ENCODE measurements at regions not wholly inside any gene's neighbourhood (a gene's known extent, or its start where the extent isn't known, plus 50 kb on each side); places are given as distances from the start of the nearest gene placed in this dataset.

DNA sequence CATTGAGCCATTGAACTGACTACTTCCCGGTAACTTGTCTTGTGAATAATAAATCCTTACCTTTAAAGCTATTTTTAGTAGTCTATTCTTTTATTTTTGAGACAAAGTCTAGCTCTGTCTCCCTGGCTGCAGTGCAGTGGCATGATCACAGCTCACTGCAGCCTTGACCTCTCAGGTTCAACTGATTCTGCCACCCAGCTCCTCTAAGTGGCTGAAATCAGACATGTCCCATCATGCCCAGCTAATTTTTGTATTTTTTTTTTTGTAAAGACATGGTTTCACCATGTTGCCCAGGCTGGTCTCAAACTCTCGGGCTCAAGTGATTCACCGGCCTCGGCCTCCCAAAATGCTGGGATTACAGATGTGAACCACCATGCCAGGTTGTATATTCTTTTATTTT is 59.3 kb upstream of the PTGS2 start:
- BruUV-seq (replicated peaks), result no TSS peak
- ChIA-PET POLR2A (ENCODE audit: unreplicated experiment) (no interaction called here), CTCF (interaction anchor here (0.6 kb wide), 1 partner anchor 312 kb away, joined by 4 read pairs; no protein-coding TSS in a partner anchor)
- Histone ChIP-seq H3K18ac (ENCODE audit: low read depth, low read length) (no peak overlapping the region), H2AK5ac (ENCODE audit: low read depth, low read length) (no peak overlapping the region), H3K9ac (ENCODE audit: low read depth, low read length) (no peak overlapping the region), H2BK120ac (ENCODE audit: low read depth, low read length) (no peak overlapping the region), H4K20me1 (ENCODE audit: insufficient read depth, low read length) (no peaks in the 10 kb centered on the region), H2AK9ac (replicated peaks; ENCODE audit: low read depth, low read length, poor library complexity) (no peak overlapping the region), H3K79me1 (ENCODE audit: low read depth in 1 of 2, low read length in 2 of 2) (no peaks in the 10 kb centered on the region), H3K27me3 (ENCODE audit: control insufficient read depth, insufficient read depth, low read length) (no peaks in the 10 kb centered on the region), H3K4me2 (ENCODE audit: low read depth, low read length) (no peak overlapping the region), H3K4me1 (ENCODE audit: control insufficient read depth, insufficient read depth, low read length) (no peaks in the 10 kb centered on the region), H2BK15ac (ENCODE audit: low read depth, low read length) (no peak overlapping the region), H3K9me1 (ENCODE audit: insufficient read depth, low read length) (no peaks in the 10 kb centered on the region), H3K4me3 (ENCODE audit: insufficient read depth, low read depth, low read length) (no peak overlapping the region), H2AFZ (replicated peaks; ENCODE audit: low read length, poor library complexity) (no peak overlapping the region), H3K9me3 (ENCODE audit: control insufficient read depth, insufficient read depth, low read length) (no peaks in the 10 kb centered on the region), H2BK5ac (ENCODE audit: low read depth, low read length, poor library complexity, severe bottlenecking) (no peak overlapping the region), H3K4ac (ENCODE audit: low read depth, low read length) (no peak overlapping the region), H3K23ac (ENCODE audit: low read depth, low read length) (no peak overlapping the region), H3K36me3 (ENCODE audit: control insufficient read depth, insufficient read depth, low read length) (no peaks in the 10 kb centered on the region), H4K91ac (ENCODE audit: insufficient read depth, low read depth, low read length) (no peak overlapping the region), H4K8ac (ENCODE audit: low read depth in 2 of 2, low read length in 2 of 2) (no peak overlapping the region), H3K56ac (ENCODE audit: extremely low read depth, insufficient read depth, low read length) (no peak overlapping the region), H3K27ac (ENCODE audit: insufficient read depth, low read length) (no peak overlapping the region), H2BK20ac (ENCODE audit: low read depth, low read length) (no peak overlapping the region), H4K5ac (ENCODE audit: low read depth, low read length) (no peak overlapping the region), H3K14ac (replicated peaks; ENCODE audit: low read depth, low read length) (no peak overlapping the region)
- ATAC-seq (ENCODE audit: low read depth), result no peak
- dilution Hi-C loops (cut with HindIII; ENCODE audit: low sequenced_read_pairs, unreplicated experiment), result no loop called here
- WGBS, 2 experiments (ENCODE audit: extremely low coverage in 2 of 2, insufficient read length in 1 of 2), result no CpG with 5 or more reads among the region's 4 CpGs
- no peak for DNase-seq
- intact Hi-C loops (cut with micrococcal nuclease), result no loop called here
- no peak for TF ChIP-seq CEBPB (IDR thresholded peaks at IDR 0.05; ENCODE audit: low read depth, low read length)
- no peak for TF ChIP-seq RCOR1 (IDR thresholded peaks at IDR 0.05; ENCODE audit: insufficient replicate concordance, low read length)
- TF ChIP-seq RAD21 (IDR thresholded peaks at IDR 0.05; ENCODE audit: low read length), result no peak
- no peak for TF ChIP-seq MXI1 (IDR thresholded peaks at IDR 0.05; ENCODE audit: borderline replicate concordance, low read depth, low read length)
- TF ChIP-seq SMC3 (IDR thresholded peaks at IDR 0.05; ENCODE audit: low read depth, low read length), result no peak
- no peak for TF ChIP-seq NFE2L2 (IDR thresholded peaks at IDR 0.05; ENCODE audit: low read depth, low read length)
- TF ChIP-seq FOS (IDR thresholded peaks at IDR 0.05; ENCODE audit: low read depth, low read length), result no peak
- no peak for TF ChIP-seq BHLHE40 (IDR thresholded peaks at IDR 0.05; ENCODE audit: low read depth, low read length)
- TF ChIP-seq, protein P1, sequence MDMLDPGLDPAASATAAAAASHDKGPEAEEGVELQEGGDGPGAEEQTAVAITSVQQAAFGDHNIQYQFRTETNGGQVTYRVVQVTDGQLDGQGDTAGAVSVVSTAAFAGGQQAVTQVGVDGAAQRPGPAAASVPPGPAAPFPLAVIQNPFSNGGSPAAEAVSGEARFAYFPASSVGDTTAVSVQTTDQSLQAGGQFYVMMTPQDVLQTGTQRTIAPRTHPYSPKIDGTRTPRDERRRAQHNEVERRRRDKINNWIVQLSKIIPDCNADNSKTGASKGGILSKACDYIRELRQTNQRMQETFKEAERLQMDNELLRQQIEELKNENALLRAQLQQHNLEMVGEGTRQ (IDR thresholded peaks at IDR 0.05; ENCODE audit: low read depth, low read length), result no peak
- TF ChIP-seq POLR2A (IDR thresholded peaks at IDR 0.05; ENCODE audit: low read depth, low read length), result no peak
- no peak for TF ChIP-seq CHD1 (IDR thresholded peaks at IDR 0.05; ENCODE audit: low read depth, low read length)
- TF ChIP-seq RFX5 (IDR thresholded peaks at IDR 0.05; ENCODE audit: low read depth, low read length), result no peak
- TF ChIP-seq, protein P2, sequence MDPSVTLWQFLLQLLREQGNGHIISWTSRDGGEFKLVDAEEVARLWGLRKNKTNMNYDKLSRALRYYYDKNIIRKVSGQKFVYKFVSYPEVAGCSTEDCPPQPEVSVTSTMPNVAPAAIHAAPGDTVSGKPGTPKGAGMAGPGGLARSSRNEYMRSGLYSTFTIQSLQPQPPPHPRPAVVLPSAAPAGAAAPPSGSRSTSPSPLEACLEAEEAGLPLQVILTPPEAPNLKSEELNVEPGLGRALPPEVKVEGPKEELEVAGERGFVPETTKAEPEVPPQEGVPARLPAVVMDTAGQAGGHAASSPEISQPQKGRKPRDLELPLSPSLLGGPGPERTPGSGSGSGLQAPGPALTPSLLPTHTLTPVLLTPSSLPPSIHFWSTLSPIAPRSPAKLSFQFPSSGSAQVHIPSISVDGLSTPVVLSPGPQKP (IDR thresholded peaks at IDR 0.05; ENCODE audit: borderline replicate concordance, low read depth, low read length), result no peak
- TF ChIP-seq, protein P3, sequence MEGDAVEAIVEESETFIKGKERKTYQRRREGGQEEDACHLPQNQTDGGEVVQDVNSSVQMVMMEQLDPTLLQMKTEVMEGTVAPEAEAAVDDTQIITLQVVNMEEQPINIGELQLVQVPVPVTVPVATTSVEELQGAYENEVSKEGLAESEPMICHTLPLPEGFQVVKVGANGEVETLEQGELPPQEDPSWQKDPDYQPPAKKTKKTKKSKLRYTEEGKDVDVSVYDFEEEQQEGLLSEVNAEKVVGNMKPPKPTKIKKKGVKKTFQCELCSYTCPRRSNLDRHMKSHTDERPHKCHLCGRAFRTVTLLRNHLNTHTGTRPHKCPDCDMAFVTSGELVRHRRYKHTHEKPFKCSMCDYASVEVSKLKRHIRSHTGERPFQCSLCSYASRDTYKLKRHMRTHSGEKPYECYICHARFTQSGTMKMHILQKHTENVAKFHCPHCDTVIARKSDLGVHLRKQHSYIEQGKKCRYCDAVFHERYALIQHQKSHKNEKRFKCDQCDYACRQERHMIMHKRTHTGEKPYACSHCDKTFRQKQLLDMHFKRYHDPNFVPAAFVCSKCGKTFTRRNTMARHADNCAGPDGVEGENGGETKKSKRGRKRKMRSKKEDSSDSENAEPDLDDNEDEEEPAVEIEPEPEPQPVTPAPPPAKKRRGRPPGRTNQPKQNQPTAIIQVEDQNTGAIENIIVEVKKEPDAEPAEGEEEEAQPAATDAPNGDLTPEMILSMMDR (conservative IDR thresholded peaks at IDR 0.05; ENCODE audit: low read depth, low read length), result no peak
- TF ChIP-seq MAFK (IDR thresholded peaks at IDR 0.05; ENCODE audit: low read depth, low read length), result no peak
- TF ChIP-seq MAZ (IDR thresholded peaks at IDR 0.05; ENCODE audit: borderline replicate concordance, low read depth, low read length), result no peak
- in situ Hi-C loops (cut with MboI; ENCODE audit: low sequenced_read_pairs), result no loop called here
